MM.1S (cell line): ENCODE measurements at regions not wholly inside any gene's neighbourhood (a gene's known extent, or its start where the extent isn't known, plus 50 kb on each side); places are given as distances from the start of the nearest gene placed in this dataset.

ENCODE experiments used
- EZH2 ChIP-seq: fragments of 300-600 bp; sonication (generic); optimal IDR thresholded peaks from 2 replicates; pipeline ENCODE3; 2017; ENCODE audit warnings: low read depth, mild to moderate bottlenecking, antibody characterized with exemption, low read length, mixed read lengths
- EZH2phosphoT487 ChIP-seq: fragments of 300-600 bp; sonication (generic); IDR thresholded peaks from 2 replicates; pipeline ENCODE4 v1.6.1; 2018; ENCODE audit warnings: antibody characterized with exemption, low read length
- TF ChIP-seq, protein P1 (sequence below): fragments of 300-600 bp; sonication (generic); IDR thresholded peaks from 2 replicates; pipeline ENCODE4 v1.5.1; 2016; ENCODE audit warnings: antibody characterized with exemption, low read length, mixed read lengths

DNA sequence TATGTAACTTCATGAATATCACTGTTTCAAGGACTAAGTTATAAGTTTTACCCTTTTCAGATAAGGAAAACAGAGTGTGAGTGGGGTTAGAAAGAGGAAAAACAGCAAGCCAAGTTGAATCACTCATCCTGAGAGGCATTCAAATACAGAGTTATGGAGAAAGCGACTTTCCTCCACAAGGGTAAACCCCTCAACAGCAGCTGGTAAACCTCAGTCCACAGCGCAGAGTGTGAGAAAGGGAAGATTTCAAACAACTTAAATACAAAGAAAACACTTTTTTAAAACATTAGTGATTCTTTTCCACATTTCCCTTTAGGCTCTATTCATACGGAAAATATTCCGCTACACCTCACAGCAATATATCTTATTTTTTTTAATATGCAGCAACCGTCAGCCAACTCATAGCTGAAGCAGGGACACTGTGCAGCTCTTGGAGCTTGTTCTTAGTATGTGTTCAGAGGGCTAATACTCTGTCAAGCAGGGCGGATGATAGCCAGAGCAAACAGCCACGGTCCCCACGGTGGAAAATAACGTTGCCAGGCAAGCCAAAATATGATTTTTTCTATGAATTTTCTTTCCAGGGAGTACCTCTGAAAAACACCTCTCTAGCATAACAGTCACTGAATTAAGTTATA, 488.9 kb upstream of the FAT1 start:
- TF ChIP-seq, protein P1, sequence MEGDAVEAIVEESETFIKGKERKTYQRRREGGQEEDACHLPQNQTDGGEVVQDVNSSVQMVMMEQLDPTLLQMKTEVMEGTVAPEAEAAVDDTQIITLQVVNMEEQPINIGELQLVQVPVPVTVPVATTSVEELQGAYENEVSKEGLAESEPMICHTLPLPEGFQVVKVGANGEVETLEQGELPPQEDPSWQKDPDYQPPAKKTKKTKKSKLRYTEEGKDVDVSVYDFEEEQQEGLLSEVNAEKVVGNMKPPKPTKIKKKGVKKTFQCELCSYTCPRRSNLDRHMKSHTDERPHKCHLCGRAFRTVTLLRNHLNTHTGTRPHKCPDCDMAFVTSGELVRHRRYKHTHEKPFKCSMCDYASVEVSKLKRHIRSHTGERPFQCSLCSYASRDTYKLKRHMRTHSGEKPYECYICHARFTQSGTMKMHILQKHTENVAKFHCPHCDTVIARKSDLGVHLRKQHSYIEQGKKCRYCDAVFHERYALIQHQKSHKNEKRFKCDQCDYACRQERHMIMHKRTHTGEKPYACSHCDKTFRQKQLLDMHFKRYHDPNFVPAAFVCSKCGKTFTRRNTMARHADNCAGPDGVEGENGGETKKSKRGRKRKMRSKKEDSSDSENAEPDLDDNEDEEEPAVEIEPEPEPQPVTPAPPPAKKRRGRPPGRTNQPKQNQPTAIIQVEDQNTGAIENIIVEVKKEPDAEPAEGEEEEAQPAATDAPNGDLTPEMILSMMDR = no peak
- TF ChIP-seq EZH2 = no peak
- no peak for TF ChIP-seq EZH2phosphoT487
